ENCODE measurements at regions not wholly inside any gene's neighbourhood (a gene's known extent, or its start where the extent isn't known, plus 50 kb on each side); places are given as distances from the start of the nearest gene placed in this dataset.

DNA sequence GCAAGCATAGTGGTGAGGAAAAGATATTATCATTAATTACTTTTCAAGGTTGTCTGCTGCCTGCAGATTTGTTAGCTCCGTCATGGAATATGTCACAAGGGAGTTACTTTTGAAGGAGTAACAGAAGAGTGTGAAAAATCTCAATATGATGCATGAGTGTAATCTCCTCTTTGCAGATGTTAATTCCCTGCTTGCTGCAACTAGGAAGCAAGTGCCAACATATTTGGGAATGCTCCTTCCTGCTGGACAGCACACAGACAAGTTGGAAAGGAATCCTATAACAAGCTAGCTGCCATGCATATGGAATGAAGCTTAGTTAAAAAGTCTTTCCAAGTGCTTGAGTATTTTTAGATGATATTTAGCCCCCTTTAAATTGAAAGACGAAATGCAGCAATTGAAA lies 2023.6 kb upstream of the CDH6 start:
- TF ChIP-seq, protein P1, sequence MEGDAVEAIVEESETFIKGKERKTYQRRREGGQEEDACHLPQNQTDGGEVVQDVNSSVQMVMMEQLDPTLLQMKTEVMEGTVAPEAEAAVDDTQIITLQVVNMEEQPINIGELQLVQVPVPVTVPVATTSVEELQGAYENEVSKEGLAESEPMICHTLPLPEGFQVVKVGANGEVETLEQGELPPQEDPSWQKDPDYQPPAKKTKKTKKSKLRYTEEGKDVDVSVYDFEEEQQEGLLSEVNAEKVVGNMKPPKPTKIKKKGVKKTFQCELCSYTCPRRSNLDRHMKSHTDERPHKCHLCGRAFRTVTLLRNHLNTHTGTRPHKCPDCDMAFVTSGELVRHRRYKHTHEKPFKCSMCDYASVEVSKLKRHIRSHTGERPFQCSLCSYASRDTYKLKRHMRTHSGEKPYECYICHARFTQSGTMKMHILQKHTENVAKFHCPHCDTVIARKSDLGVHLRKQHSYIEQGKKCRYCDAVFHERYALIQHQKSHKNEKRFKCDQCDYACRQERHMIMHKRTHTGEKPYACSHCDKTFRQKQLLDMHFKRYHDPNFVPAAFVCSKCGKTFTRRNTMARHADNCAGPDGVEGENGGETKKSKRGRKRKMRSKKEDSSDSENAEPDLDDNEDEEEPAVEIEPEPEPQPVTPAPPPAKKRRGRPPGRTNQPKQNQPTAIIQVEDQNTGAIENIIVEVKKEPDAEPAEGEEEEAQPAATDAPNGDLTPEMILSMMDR (IDR thresholded peaks at IDR 0.05): no peak
- TF ChIP-seq POLR2AphosphoS5 (IDR thresholded peaks at IDR 0.05): no peak
